Esophagus muscularis mucosa (tissue), 4 donors: ENCODE measurements at regions not wholly inside any gene's neighbourhood (a gene's known extent, or its start where the extent isn't known, plus 50 kb on each side); places are given as distances from the start of the nearest gene placed in this dataset.

Experiments
- DNase-seq: peaks from one replicate; pipeline ENCODE4 v3.0.0-alpha.2; 2017; ENCODE audit errors: extremely low spot score
- H3K27ac ChIP-seq, 4 donors: fragments of 200-600 bp; sonication (generic); replicated peaks in 1 of 4; 1 replicate in 3 of 4; 2 replicates in 1 of 4; pipeline ENCODE4 v1.5.1; 2016 to 2019; ENCODE audit warnings: mild to moderate bottlenecking in 1 of 4
- H3K27me3 ChIP-seq, 4 donors: fragments of 200-600 bp; sonication (generic); one replicate each; pipeline versions ENCODE4 v1.5.1 to v1.6.0; 2016 to 2019
- H3K36me3 ChIP-seq, 4 donors: fragments of 200-600 bp; sonication (generic); one replicate each; pipeline ENCODE4 v1.5.1; 2016 to 2019
- H3K4me1 ChIP-seq, 4 donors: fragments of 200-600 bp; sonication (generic); one replicate each; pipeline ENCODE4 v1.5.1; 2016 to 2019
- H3K4me3 ChIP-seq, 4 donors: fragments of 200-600 bp; sonication (generic); 1 replicate in 2 of 4; 2 replicates in 2 of 4; pipeline ENCODE4 v1.5.1; 2016 to 2019; ENCODE audit warnings: mild to moderate bottlenecking in 4 of 4, moderate library complexity in 1 of 4
- H3K9me3 ChIP-seq, 4 donors: fragments of 200-600 bp; sonication (generic); 1 replicate in 3 of 4; 2 replicates in 1 of 4; pipeline ENCODE4 v1.5.1; 2016 to 2019
- EP300 ChIP-seq: sonication (generic); formaldehyde crosslinking; IDR thresholded peaks from one replicate; pipeline ENCODE4 v1.6.1; 2017; ENCODE audit warnings: antibody characterized with exemption
- POLR2A ChIP-seq: fragments of 450-650 bp; IDR thresholded peaks from one replicate; pipeline ENCODE4 v1.6.1; 2017; ENCODE audit warnings: antibody characterized with exemption, moderate library complexity, mild to moderate bottlenecking, low read depth
- POLR2AphosphoS5 ChIP-seq, 2 donors: sonication (generic); formaldehyde crosslinking; IDR thresholded peaks; one replicate each; pipeline ENCODE4 v1.6.1; 2017; ENCODE audit warnings: antibody characterized with exemption in 2 of 2
- WGBS: methylation state at CpG from one replicate; pipeline ENCODE4 v1.1.5; 2018; 5-methylcytosine and 5-hydroxymethylcytosine counted together
- intact Hi-C: fragments of 100-400 bp; cut with DNase I; formaldehyde crosslinking; loops from one replicate; pipeline ENCODE4 v1.15.1; 2023
- TF ChIP-seq, protein P1 (sequence below), 3 experiments: fragments of 200-600 bp in 2 of 3; fragments of 450-650 bp in 1 of 3; sonication (generic) in 2 of 3; IDR thresholded peaks; one replicate each; pipeline ENCODE4 v1.5.1; 2017 to 2019; ENCODE audit warnings: antibody characterized with exemption in 3 of 3, mild to moderate bottlenecking in 2 of 3, moderate library complexity in 1 of 3

DNA sequence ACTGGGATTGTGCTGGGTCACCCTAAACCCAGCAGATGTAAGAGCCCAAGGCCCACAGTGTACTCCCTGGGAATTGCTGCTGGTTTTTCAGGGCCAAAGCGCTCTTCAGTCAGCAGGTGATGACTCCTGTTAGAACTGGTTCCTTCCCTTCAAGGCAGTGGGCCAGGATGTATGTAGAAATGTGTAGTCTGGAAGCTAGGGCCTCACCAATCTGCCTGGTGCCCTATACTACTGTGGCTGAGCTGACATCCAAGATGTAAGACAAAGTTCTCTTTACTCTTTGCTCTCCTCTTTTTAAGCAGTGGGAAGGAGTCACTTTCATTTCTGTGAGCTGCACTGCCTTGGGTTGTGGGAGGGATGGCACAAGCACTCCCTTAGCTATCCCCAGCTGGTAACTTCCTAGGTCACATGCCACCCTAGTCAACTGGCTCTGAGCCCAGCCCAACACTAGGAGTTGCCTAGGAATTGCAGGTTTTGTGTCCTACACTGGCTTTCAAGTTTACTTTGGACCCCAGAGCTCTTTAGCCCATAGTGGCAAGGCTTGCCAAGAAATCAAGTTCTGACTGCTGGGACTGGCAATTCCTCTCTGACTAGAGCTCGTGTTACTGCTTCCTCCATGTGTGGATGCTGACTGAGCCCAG lies 249.2 kb downstream of the C12orf50 start:
- Histone ChIP-seq H3K4me3 (no peak overlapping the region), H3K27me3 (no peaks in the 10 kb centered on the region), H3K4me1 (no peaks in the 10 kb centered on the region), H3K27ac (no peak overlapping the region), H3K36me3 (no peaks in the 10 kb centered on the region), H3K9me3 (no peaks in the 10 kb centered on the region)
- intact Hi-C loops, result no loop called here
- no peak for TF ChIP-seq EP300
- TF ChIP-seq, protein P1, sequence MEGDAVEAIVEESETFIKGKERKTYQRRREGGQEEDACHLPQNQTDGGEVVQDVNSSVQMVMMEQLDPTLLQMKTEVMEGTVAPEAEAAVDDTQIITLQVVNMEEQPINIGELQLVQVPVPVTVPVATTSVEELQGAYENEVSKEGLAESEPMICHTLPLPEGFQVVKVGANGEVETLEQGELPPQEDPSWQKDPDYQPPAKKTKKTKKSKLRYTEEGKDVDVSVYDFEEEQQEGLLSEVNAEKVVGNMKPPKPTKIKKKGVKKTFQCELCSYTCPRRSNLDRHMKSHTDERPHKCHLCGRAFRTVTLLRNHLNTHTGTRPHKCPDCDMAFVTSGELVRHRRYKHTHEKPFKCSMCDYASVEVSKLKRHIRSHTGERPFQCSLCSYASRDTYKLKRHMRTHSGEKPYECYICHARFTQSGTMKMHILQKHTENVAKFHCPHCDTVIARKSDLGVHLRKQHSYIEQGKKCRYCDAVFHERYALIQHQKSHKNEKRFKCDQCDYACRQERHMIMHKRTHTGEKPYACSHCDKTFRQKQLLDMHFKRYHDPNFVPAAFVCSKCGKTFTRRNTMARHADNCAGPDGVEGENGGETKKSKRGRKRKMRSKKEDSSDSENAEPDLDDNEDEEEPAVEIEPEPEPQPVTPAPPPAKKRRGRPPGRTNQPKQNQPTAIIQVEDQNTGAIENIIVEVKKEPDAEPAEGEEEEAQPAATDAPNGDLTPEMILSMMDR (IDR thresholded peaks at IDR 0.05), result no peak
- 65% methylated on average over 2 of the region's 2 CpGs for WGBS
- no peak for DNase-seq

GRCh38 chr12:87779016-87779415 lies 250.2 kb downstream of the C12orf50 start:
- intact Hi-C loops, result no loop called here
- DNase-seq, result no peak
- TF ChIP-seq POLR2A (no peak), POLR2AphosphoS5 (IDR thresholded peaks at IDR 0.05) (no peak)
- TF ChIP-seq, protein P1 (IDR thresholded peaks at IDR 0.05), result no peak
- Histone ChIP-seq H3K36me3 (no peaks in the 10 kb centered on the region), H3K4me1 (no peaks in the 10 kb centered on the region), H3K27ac (no peak overlapping the region), H3K9me3 (no peaks in the 10 kb centered on the region), H3K4me3 (no peak overlapping the region), H3K27me3 (no peaks in the 10 kb centered on the region)
- WGBS, result 77% methylated on average over 2 of the region's 2 CpGs

- intact Hi-C loops, result no loop called here
Measured at GRCh38 chr12:87778065-87778464, 251.1 kb downstream of the C12orf50 start.

DNA sequence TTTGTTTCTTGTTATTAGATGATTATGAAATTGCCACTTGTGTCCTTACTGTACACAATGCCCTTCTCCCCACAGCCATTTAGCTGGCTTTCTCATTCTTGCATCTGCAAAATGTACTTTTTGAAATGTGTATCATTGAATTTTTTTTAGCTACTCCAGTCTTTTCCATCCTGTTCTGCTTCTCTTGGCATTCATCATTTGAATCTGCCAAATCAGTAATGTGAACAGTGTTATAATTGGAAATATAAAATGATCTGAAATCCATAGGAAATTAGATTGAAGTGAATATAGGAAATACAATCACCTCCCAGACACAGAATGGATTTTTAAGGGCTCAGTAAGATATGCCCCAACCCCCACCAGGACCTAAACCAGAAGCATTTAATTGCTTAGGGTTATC lies 253.4 kb downstream of the C12orf50 start:
- Histone ChIP-seq H3K4me1 (no peaks in the 10 kb centered on the region), H3K9me3 (no peaks in the 10 kb centered on the region), H3K27ac (no peak overlapping the region), H3K4me3 (no peak overlapping the region), H3K27me3 (no peaks in the 10 kb centered on the region), H3K36me3 (no peaks in the 10 kb centered on the region)
- TF ChIP-seq, protein P1 (IDR thresholded peaks at IDR 0.05), result no peak
- no peak for TF ChIP-seq POLR2A
- TF ChIP-seq EP300, result no peak
- no peak for TF ChIP-seq POLR2AphosphoS5 (IDR thresholded peaks at IDR 0.05)
- intact Hi-C loops, result no loop called here
- no peak for DNase-seq

More at GRCh38 chr12:87778065-87778464, 251.1 kb downstream of the C12orf50 start:
- no peaks in the 10 kb centered on the region for H3K27me3 ChIP-seq
- no peak overlapping the region for H3K4me3 ChIP-seq
- 82% methylated on average over 1 of the region's 1 CpG for WGBS
- H3K27ac ChIP-seq, result no peak overlapping the region
- no peaks in the 10 kb centered on the region for H3K36me3 ChIP-seq
- no peaks in the 10 kb centered on the region for H3K4me1 ChIP-seq
- H3K9me3 ChIP-seq, result no peaks in the 10 kb centered on the region
- TF ChIP-seq, protein P1 (IDR thresholded peaks at IDR 0.05), result no peak
- no peak for TF ChIP-seq POLR2AphosphoS5 (IDR thresholded peaks at IDR 0.05)
- TF ChIP-seq EP300, result no peak
- TF ChIP-seq POLR2A, result no peak
- DNase-seq, result no peak

- intact Hi-C loops, result no loop called here
- Histone ChIP-seq H3K4me3 (no peak overlapping the region), H3K36me3 (no peaks in the 10 kb centered on the region), H3K27ac (no peak overlapping the region), H3K4me1 (no peaks in the 10 kb centered on the region), H3K9me3 (no peaks in the 10 kb centered on the region), H3K27me3 (no peaks in the 10 kb centered on the region)
- no peak for DNase-seq
- TF ChIP-seq POLR2A, result no peak
- no peak for TF ChIP-seq EP300
- TF ChIP-seq, protein P1 (IDR thresholded peaks at IDR 0.05), result no peak
- no peak for TF ChIP-seq POLR2AphosphoS5 (IDR thresholded peaks at IDR 0.05)
Measured at GRCh38 chr12:87775051-87775450, 254.2 kb downstream of the C12orf50 start.
